HG03558 (cell line): ENCODE measurements at regions not wholly inside any gene's neighbourhood (a gene's known extent, or its start where the extent isn't known, plus 50 kb on each side); places are given as distances from the start of the nearest gene placed in this dataset.
"Not testable (repeated sequence)": the region's sequence is repeated elsewhere in the genome, so short reads cannot be mapped to it uniquely, and the experiment has no call there.

Source experiments
- ATAC-seq: cut with Tn5 transposase; IDR thresholded peaks from one replicate; pipeline ENCODE4 v1.9.1; 2021; ENCODE audit warnings: moderate number of reproducible peaks; ENCODE audit not compliant: unreplicated experiment; ENCODE audit errors: extremely low read depth

DNA sequence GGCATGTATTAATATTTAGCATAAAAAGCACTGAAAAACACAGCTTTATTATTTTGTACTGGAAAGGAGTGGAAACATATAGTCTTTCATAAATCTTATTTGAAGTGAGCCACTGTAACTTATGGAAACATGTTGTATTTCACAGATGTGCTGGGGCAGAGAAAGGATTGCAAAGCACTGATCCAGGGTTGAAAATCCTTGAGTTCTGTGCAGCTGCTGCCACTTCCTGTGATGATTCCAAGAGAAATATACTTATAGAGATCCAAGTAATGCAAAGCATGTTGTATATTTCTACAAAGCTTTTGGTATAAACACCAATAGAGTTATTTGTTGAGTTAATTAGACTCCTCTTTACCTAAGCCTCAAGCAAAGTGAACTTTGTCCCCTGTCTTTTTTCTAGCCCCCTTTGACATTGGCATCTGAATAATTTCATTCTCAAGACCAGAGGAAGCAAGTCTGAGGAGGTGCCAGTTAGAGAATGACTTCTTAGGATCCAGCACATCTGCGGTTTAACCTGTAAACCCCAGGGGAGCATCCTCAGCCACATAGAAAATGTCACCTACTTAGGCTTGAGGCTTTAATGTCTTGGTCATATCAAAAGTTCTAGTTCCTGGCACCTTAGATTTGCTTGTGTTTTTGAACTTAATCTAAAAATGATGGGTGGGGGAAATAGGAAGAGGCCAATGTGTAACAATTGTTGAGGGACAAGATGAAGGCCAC, 173.3 kb downstream of the FASLG start:
- ATAC-seq, result no peak

DNA sequence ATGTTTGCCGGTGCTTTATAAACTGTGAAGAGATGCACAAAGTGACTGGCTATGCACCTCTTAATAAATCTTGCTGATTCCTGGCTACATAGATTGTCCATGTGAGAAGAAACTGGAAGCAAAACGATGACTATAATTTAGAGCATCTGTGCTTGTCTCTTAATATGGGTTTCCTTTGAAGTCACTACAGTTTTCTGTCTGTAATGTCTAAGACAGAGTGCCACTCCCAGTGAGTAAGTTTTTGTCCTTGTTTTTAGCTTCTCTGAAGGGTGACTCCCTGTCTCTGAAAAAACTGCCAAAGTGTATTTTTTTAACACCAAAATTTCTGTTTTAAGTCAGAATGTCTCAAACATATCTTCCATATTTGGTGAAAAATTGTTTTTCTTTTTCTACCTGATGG, 175.1 kb downstream of the FASLG start:
- no peak for ATAC-seq

- ATAC-seq, result no peak
Measured at GRCh38 chr1:172834609-172835008, 175.7 kb downstream of the FASLG start.

DNA sequence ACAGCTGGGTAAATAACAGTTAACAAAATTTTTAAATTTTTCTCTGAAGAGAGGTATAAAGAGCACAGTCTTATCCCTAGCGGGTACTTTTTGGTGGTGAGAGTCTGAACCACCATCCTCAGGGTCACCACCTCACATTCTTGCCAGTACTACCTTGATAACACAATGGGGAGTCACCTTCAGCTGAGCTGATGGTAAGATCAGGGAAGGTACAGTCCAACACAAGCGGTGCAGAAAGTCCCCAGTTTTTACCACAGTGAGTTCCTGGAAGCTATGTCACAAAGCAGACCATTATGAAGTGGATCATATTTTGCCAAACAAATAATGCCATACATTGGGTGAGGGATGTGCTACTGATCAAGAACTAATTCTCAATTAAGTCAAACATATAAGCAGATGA, 176.9 kb downstream of the FASLG start:
- ATAC-seq, result no peak

DNA sequence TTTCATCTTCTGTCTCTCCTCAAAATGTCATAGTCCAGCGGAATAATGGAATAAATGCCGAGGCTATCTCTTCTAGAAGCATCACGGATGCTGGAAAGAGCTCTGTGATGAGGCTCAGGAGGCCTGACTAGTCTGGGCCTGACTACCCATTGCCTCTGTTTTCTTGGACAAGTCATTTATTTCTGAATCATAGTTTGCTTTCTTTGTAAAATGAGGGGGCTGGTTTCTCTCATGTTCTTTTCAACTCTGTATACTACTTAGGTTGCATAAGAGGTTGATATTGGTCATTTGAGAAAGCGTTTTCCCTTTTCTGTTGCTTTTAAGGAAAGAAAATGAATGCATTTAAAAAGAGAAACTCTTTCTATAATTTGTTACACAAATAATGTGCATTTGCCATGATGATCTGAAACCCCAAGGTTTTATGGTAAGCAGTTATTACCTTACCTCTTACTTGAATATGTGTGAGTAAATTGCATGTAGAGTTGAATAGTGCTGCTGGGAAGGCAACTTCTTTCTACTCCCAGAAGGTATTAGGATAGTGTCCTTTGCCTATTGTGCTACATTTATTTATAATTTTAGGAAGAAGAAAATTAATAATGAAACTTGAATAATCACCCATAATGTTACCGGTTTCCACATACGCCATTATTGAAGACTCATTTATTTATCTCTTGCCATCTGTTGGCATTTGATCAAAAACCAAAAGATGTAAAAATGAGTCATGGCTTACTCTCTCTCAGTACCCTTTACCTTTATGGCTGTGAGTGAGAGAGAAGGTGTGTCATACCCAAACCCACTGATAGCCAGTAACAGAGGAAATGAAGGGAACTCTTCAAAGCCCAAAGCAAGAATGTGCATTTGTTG, 179.1 kb downstream of the FASLG start:
- ATAC-seq, result no peak

DNA sequence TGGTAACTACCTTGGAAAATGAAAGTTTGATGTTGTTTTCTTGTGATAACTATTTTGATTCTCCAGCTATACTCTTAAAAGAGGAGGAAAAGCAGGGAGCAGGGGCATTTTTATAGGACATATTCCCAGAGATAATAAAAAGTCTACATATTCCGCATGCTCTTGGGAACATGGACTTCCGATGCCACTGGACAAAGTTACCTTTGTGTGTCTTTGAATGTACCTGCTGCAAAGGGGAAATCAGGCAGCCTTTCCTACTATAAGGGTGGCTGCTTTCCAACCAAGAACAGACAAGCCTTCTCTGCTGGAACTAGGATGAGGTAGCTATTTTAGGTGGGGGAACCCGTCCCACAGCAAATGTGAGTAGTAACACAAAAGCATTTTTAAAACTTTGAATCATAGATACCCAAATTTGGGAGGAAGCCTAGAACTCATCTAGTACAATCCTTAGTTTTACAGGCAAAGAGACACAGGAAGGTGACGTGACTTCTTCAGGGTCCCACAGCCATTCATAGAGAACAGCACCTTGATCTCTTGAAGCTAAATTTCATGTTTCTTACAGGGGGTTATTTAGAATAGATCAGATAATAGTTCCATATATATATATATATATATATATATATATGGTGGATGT, 179.9 kb downstream of the FASLG start:
- ATAC-seq, result no peak

GRCh38 chr1:172839639-172840038, 180.7 kb downstream of the FASLG start:
- not testable (repeated sequence) for ATAC-seq

- no peak for ATAC-seq
Measured at GRCh38 chr1:172843444-172843843, 184.5 kb downstream of the FASLG start.

DNA sequence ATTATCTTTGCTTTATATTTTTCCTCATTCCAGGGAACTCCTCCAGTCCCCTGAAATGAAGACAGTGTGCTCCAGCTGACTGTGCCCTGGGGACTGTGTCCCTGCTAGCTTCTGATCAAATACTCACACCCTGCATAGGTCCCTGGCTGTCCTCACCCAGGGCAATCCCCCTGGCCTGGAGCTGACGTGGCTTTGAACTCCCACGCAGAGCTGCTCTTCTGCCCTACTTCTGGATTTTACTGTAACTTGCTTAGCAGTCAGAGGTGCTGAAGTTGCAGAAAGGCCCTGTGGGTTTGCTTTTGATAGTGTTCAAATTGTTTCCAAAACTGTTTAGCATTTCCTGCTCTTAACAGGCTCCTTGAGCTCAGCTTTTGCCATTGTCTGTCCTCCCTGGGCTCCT, 186.5 kb downstream of the FASLG start:
- ATAC-seq, result no peak

DNA sequence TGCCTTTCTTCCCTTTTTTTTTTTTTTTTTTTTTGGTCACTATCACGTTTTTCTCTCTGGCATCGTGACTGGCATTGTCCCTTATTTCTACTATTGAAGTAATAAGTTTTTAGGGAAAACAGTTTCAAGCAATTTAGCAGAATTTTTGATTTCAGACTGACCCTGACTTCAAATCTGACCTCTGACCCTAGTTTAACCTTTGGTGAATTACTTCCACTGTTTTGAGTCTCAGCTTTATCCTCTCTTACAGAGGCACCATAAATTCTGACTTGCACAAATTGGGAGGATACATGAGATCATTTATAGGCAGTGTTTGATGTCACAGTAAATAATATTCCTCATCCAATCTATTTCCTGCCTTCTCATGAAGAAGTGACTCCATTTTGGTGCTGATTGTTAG, 187.0 kb downstream of the FASLG start:
- ATAC-seq, result no peak

GRCh38 chr1:172847814-172848213, 188.9 kb downstream of the FASLG start:
- not testable (repeated sequence) for ATAC-seq

DNA sequence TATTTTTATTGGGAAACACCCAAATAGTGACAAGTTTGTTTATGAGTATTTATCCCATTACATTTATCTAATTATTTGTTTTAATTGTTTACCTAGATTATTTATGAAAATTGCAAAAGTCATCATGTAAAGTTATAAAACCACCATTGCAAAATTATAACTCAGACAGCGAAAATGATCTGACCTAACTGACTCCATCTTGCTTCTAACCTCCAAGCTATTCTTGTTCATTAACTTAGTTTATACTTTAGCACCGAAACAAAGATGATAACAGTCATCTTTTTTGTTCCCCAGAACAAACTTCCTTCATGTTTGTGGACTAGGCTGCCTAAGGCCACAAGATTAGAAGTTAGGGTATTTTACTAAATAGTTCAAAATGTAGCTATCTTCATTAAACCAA, 190.8 kb downstream of the FASLG start:
- no peak for ATAC-seq

GRCh38 chr1:172851077-172851476, 192.2 kb downstream of the FASLG start:
- ATAC-seq, result no peak

GRCh38 chr1:172851856-172852255, 193.0 kb downstream of the FASLG start:
- ATAC-seq, result no peak

DNA sequence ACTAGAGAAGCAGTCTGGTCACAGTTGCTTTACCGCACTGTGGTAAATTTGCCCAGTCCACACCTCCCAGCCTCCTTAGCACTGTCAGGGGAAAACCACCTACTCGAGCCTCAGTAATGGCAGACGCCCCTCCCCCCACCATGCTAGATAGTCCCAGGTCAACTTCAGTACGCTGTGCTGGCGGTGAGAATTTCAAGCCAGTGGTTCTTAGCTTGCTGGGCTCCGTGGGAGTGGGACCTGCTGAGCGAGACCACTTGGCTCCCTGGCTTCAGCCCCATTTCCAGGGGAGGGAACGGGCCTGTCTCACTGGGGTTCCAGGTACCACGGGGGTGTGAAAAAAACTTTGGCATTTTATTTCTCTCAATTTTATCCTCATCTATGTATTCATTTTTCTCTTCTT, 194.8 kb downstream of the TNFSF18 start:
- not testable (repeated sequence) for ATAC-seq

DNA sequence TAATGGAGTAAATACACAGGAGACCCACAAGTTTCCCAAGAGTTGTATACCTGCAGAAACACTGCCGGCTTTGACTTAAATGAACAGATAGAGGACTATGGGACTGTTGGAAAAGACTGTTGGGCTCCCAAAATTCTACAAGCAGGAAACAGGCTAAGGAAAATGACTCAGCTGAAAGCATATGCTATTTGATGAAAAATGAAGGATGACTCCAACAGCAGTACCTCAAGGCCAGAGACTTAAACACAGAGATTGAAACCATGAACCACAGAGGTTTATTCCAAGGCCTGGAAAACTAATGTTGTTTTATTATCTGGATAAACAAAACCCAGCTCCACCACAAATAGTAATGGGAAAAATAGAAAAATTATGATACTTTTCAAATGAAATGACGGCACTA, 187.7 kb downstream of the TNFSF18 start:
- no peak for ATAC-seq

DNA sequence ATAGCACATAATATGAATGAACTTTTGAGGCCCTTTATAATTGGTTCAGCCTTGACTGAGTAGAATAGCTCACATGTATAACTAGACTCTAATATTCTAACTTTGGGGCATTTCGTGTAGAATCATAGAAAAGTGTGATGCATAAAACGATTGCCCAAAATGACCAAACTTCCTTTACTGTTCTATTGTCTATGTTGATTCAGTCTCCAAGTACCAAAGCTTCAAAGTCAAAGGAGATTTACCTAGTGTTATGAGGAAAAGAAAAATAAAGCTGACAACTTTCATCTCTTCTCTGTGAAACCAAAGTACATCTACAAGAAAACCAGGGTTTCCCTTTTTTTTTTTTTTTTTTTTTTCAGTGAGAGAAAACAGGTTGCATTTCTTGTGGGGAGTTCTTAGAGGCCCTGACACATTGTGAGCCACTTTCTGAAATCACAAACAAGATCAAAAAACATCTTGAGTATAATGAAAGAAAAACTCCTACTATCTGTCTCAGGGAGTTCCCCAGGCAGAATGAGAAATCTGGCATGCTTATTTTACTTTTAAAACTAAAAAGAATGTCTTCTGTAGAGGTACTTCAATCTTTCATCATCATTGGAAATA, 183.4 kb downstream of the TNFSF18 start:
- ATAC-seq, result no peak

- ATAC-seq, result no peak
Measured at GRCh38 chr1:172870901-172871606, 179.7 kb downstream of the TNFSF18 start.

- ATAC-seq, result no peak
Measured at GRCh38 chr1:172874950-172875349, 175.8 kb downstream of the TNFSF18 start.

DNA sequence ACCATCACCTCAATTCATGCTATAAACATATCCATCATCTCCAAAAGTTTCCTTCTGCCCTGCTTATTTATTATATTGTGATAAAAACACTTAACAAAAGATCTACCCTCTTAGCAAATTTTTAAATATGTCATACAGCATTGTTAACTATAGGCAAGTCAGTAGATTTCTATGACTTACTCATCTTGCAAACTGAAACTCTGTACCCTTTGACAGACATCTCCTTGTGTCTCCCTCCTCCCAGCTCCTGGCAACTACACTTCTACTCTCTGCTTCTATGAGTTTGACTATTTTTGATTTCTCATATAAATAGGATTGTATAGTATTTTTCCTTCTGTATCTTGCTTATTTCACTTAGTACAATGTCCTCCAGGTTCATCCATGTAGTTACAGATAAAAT, 174.8 kb downstream of the TNFSF18 start:
- no peak for ATAC-seq
